Cardiac fibroblast (primary cell): ENCODE measurements at regions not wholly inside any gene's neighbourhood (a gene's known extent, or its start where the extent isn't known, plus 50 kb on each side); places are given as distances from the start of the nearest gene placed in this dataset.

Experiments used
- DNase-seq, 2 donors: peaks; one replicate each; pipeline versions ENCODE4 v3.0.0 to v3.0.0-alpha.2; 2010; ENCODE audit warnings: low read depth in 2 of 2
- H3K4me3 ChIP-seq, 2 donors: replicated peaks in 1 of 2; 1 replicate in 1 of 2; 2 replicates in 1 of 2; pipeline ENCODE4 v1.5.1; 2011; ENCODE audit warnings: low read depth in 2 of 2, low read length in 2 of 2, mild to moderate bottlenecking in 2 of 2, moderate library complexity in 1 of 2
- CTCF ChIP-seq: IDR thresholded peaks from one replicate; pipeline ENCODE4 v1.5.1; 2011; ENCODE audit warnings: low read depth, mild to moderate bottlenecking, low read length, inconsistent platforms

GRCh38 chr19:31825134-31826094 lies 476.2 kb upstream of the TSHZ3 start:
- no peak for TF ChIP-seq CTCF
- no peak overlapping the region for H3K4me3 ChIP-seq
- DNase-seq: no peak

- no peak for TF ChIP-seq CTCF
- DNase-seq: no peak
These were observed 477.1 kb upstream of the TSHZ3 start for GRCh38 chr19:31826325-31826724.

GRCh38 chr19:31831421-31832175 lies 482.4 kb upstream of the TSHZ3 start:
- H3K4me3 ChIP-seq: no peak overlapping the region
- DNase-seq: no peak
- no peak for TF ChIP-seq CTCF

More at GRCh38 chr19:31826325-31826724, 477.1 kb upstream of the TSHZ3 start:
- no peak overlapping the region for H3K4me3 ChIP-seq

GRCh38 chr19:31832176-31832548 lies 482.9 kb upstream of the TSHZ3 start:
- DNase-seq: no peak
- no peak for TF ChIP-seq CTCF
- no peak overlapping the region for H3K4me3 ChIP-seq

GRCh38 chr19:31834070-31834469 lies 484.8 kb upstream of the TSHZ3 start:
- no peak for DNase-seq
- no peak for TF ChIP-seq CTCF
- H3K4me3 ChIP-seq: no peak overlapping the region

- H3K4me3 ChIP-seq: no peak overlapping the region
These were observed 489.1 kb upstream of the TSHZ3 start for GRCh38 chr19:31838163-31838815.

More at GRCh38 chr19:31838163-31838815, 489.1 kb upstream of the TSHZ3 start:
- DNase-seq: no peak
- TF ChIP-seq CTCF: no peak
